ENCODE measurements at regions not wholly inside any gene's neighbourhood (a gene's known extent, or its start where the extent isn't known, plus 50 kb on each side); places are given as distances from the start of the nearest gene placed in this dataset.

- H3K23ac ChIP-seq (ENCODE audit: low read depth, low read length, poor library complexity): no peak overlapping the region
- peaks cover 0 to 4% of the 10 kb centered on the region in 2 donors for H3K4me1 ChIP-seq (ENCODE audit: control insufficient read depth in 2 of 2, insufficient read depth in 1 of 2, low read depth in 1 of 2, low read length in 2 of 2)
- H3K4ac ChIP-seq (ENCODE audit: low read length): no peak overlapping the region
- H3K79me1 ChIP-seq (ENCODE audit: low read depth, low read length): no peaks in the 10 kb centered on the region
- H2AK5ac ChIP-seq (ENCODE audit: low read depth, low read length): no peak overlapping the region
- H2BK12ac ChIP-seq (ENCODE audit: low read length): no peak overlapping the region
- no peak overlapping the region for H2BK5ac ChIP-seq (ENCODE audit: low read length)
- no peak overlapping the region for H3K14ac ChIP-seq (ENCODE audit: low read length)
- no peak overlapping the region for H3K18ac ChIP-seq (ENCODE audit: low read length)
- no peak overlapping the region for H2AFZ ChIP-seq (ENCODE audit: low read length)
- no peak overlapping the region for H2BK15ac ChIP-seq (ENCODE audit: low read length)
- H3K27ac ChIP-seq (replicated peaks; ENCODE audit: low read length): no peak overlapping the region
- no peak overlapping the region for H3K4me2 ChIP-seq (ENCODE audit: insufficient read depth, low read length, poor library complexity, severe bottlenecking)
- no peak overlapping the region for H3K9ac ChIP-seq (ENCODE audit: low read depth, low read length, poor library complexity)
- H3K9me3 ChIP-seq (replicated peaks in 1 of 2; ENCODE audit: control insufficient read depth in 2 of 2, insufficient read depth in 1 of 2, low read depth in 1 of 2, low read length in 2 of 2): no peaks in the 10 kb centered on the region
- no CpG with 5 or more reads among the region's 2 CpGs for WGBS, 2 donors (ENCODE audit: extremely low coverage in 2 of 2, insufficient read length in 2 of 2, insufficient replicate concordance in 1 of 2)
- no peak overlapping the region for H4K8ac ChIP-seq (ENCODE audit: low read depth, low read length)
- no peak overlapping the region for H3K4me3 ChIP-seq (ENCODE audit: low read length in 2 of 2)
- no peak overlapping the region for H4K91ac ChIP-seq (ENCODE audit: low read depth, low read length, poor library complexity)
- DNase-seq (ENCODE audit: low spot score): no peak
- no peak overlapping the region for H2BK120ac ChIP-seq (ENCODE audit: low read depth, low read length)
- H3K36me3 ChIP-seq (replicated peaks in 1 of 2; ENCODE audit: control insufficient read depth in 2 of 2, insufficient read depth in 2 of 2, low read length in 2 of 2): no peaks in the 10 kb centered on the region
- H3K27me3 ChIP-seq (ENCODE audit: control insufficient read depth in 3 of 3, insufficient read depth in 3 of 3, low read depth in 1 of 3, low read length in 3 of 3): peaks cover 0 to 14% (median 0%) of the 10 kb centered on the region in 3 experiments
These were observed 354.4 kb upstream of the PROK2 start for GRCh38 chr3:72139316-72139715.

DNA sequence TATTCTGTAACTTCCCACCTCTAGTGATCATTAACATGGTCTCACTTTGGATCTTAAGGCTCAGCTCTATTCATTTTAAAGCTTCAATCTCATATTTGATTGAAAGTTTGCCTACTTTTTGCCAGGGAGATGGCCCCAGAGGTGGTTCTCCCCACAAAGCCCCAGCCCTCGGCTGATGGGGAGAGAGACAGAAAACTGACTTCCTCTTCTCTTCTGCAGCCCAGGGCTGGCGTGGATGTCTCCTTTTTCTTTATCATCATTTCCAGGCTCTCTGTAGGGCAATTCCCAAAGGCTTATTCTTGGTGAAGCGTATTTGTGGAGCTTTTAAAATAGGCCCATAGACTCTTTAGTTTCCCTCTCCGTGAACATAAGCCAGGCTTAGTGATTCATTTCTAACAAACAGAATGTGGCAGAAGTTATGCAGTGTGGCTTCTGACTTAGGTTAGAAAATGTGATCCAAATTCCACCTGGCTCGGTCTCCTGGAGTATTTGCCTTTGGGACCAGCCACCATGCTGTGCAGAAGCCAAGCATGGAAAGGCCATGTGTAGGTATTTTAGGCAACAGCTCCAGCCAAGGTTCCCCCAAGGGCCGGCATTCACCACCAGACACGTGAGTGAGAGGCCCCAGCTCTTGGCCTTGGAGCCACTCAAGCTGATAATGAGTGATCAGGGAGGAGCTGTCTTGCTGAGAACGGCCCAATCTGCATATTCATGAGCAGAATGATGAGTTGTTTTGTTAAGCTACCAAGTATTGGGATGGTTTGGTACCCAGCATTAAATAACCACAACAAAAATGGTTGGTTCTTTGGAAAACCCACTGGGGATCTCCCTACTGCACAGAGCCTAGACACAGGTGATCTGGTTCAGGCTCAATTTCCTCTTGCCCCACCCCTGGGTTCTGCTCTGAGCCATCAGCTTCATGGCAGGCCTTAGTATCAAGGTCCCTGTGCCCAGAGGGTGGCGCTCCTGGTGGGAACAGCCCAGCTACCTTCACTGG is 353.2 kb upstream of the PROK2 start:
- Histone ChIP-seq H3K27me3 (ENCODE audit: control insufficient read depth in 3 of 3, insufficient read depth in 3 of 3, low read depth in 1 of 3, low read length in 3 of 3) (peaks cover 0 to 18% (median 0%) of the 10 kb centered on the region in 3 experiments), H3K9me3 (replicated peaks in 1 of 2; ENCODE audit: control insufficient read depth in 2 of 2, insufficient read depth in 1 of 2, low read depth in 1 of 2, low read length in 2 of 2) (no peaks in the 10 kb centered on the region), H2BK5ac (ENCODE audit: low read length) (no peak overlapping the region), H3K27ac (replicated peaks; ENCODE audit: low read length) (no peak overlapping the region), H3K4me1 (ENCODE audit: control insufficient read depth in 2 of 2, insufficient read depth in 1 of 2, low read depth in 1 of 2, low read length in 2 of 2) (peaks cover 0 to 4% of the 10 kb centered on the region in 2 donors), H3K14ac (ENCODE audit: low read length) (no peak overlapping the region), H2BK120ac (ENCODE audit: low read depth, low read length) (no peak overlapping the region), H3K79me1 (ENCODE audit: low read depth, low read length) (no peaks in the 10 kb centered on the region), H3K9ac (ENCODE audit: low read depth, low read length, poor library complexity) (no peak overlapping the region), H3K18ac (ENCODE audit: low read length) (no peak overlapping the region), H2BK15ac (ENCODE audit: low read length) (no peak overlapping the region), H3K4me3 (ENCODE audit: low read length in 2 of 2) (no peak overlapping the region), H3K23ac (ENCODE audit: low read depth, low read length, poor library complexity) (no peak overlapping the region), H2BK12ac (ENCODE audit: low read length) (no peak overlapping the region), H3K4ac (ENCODE audit: low read length) (no peak overlapping the region), H2AFZ (ENCODE audit: low read length) (no peak overlapping the region), H4K91ac (ENCODE audit: low read depth, low read length, poor library complexity) (no peak overlapping the region), H3K4me2 (ENCODE audit: insufficient read depth, low read length, poor library complexity, severe bottlenecking) (no peak overlapping the region), H4K8ac (ENCODE audit: low read depth, low read length) (no peak overlapping the region), H2AK5ac (ENCODE audit: low read depth, low read length) (no peak overlapping the region), H3K36me3 (replicated peaks in 1 of 2; ENCODE audit: control insufficient read depth in 2 of 2, insufficient read depth in 2 of 2, low read length in 2 of 2) (no peaks in the 10 kb centered on the region)
- no peak for DNase-seq (ENCODE audit: low spot score)
- WGBS, 2 donors (ENCODE audit: extremely low coverage in 2 of 2, insufficient read length in 2 of 2, insufficient replicate concordance in 1 of 2): no CpG with 5 or more reads among the region's 9 CpGs

- Histone ChIP-seq H3K79me1 (ENCODE audit: low read depth, low read length) (no peaks in the 10 kb centered on the region), H2BK5ac (ENCODE audit: low read length) (no peak overlapping the region), H2BK120ac (ENCODE audit: low read depth, low read length) (no peak overlapping the region), H2BK12ac (ENCODE audit: low read length) (no peak overlapping the region), H2AK5ac (ENCODE audit: low read depth, low read length) (no peak overlapping the region), H3K23ac (ENCODE audit: low read depth, low read length, poor library complexity) (no peak overlapping the region), H3K4me2 (ENCODE audit: insufficient read depth, low read length, poor library complexity, severe bottlenecking) (no peak overlapping the region), H3K27me3 (ENCODE audit: control insufficient read depth in 3 of 3, insufficient read depth in 3 of 3, low read depth in 1 of 3, low read length in 3 of 3) (peaks cover 0 to 18% (median 0%) of the 10 kb centered on the region in 3 experiments), H3K27ac (replicated peaks; ENCODE audit: low read length) (no peak overlapping the region), H3K14ac (ENCODE audit: low read length) (no peak overlapping the region), H3K4me3 (ENCODE audit: low read length in 2 of 2) (no peak overlapping the region), H3K9me3 (replicated peaks in 1 of 2; ENCODE audit: control insufficient read depth in 2 of 2, insufficient read depth in 1 of 2, low read depth in 1 of 2, low read length in 2 of 2) (no peaks in the 10 kb centered on the region), H3K4me1 (ENCODE audit: control insufficient read depth in 2 of 2, insufficient read depth in 1 of 2, low read depth in 1 of 2, low read length in 2 of 2) (peaks cover 0 to 6% of the 10 kb centered on the region in 2 donors), H3K36me3 (replicated peaks in 1 of 2; ENCODE audit: control insufficient read depth in 2 of 2, insufficient read depth in 2 of 2, low read length in 2 of 2) (no peaks in the 10 kb centered on the region), H3K18ac (ENCODE audit: low read length) (no peak overlapping the region), H2AFZ (ENCODE audit: low read length) (no peak overlapping the region), H2BK15ac (ENCODE audit: low read length) (no peak overlapping the region), H4K8ac (ENCODE audit: low read depth, low read length) (no peak overlapping the region), H3K9ac (ENCODE audit: low read depth, low read length, poor library complexity) (no peak overlapping the region), H4K91ac (ENCODE audit: low read depth, low read length, poor library complexity) (no peak overlapping the region), H3K4ac (ENCODE audit: low read length) (no peak overlapping the region)
- DNase-seq (ENCODE audit: low spot score): no peak
- no CpG with 5 or more reads among the region's 5 CpGs for WGBS, 2 donors (ENCODE audit: extremely low coverage in 2 of 2, insufficient read length in 2 of 2, insufficient replicate concordance in 1 of 2)
These were observed 350.7 kb upstream of the PROK2 start for GRCh38 chr3:72135636-72136035.

DNA sequence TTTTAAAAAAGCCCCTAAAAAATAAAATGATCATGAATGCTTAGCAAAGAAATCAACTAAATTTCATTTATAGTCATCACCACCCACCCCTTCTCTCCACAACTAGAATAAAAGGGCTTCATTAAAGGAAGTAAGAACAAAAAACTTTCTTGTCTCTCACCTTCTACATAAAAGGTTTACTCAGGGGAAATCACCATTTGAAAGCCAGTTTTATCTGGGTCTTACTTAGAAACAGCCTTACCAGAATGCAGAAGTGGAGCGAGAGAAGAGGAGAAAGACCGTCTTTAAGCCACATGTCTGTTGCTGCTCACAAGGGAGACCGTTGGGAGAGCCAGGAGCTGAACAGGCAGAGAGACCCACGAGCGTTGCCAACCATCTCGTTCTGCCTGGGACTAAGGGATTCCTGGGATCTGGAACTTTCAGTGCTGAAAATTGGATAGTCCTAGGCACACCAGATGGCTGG is 350.1 kb upstream of the PROK2 start:
- no peak overlapping the region for H2BK12ac ChIP-seq (ENCODE audit: low read length)
- no peak overlapping the region for H2AK5ac ChIP-seq (ENCODE audit: low read depth, low read length)
- peaks cover 0 to 6% of the 10 kb centered on the region in 2 donors for H3K4me1 ChIP-seq (ENCODE audit: control insufficient read depth in 2 of 2, insufficient read depth in 1 of 2, low read depth in 1 of 2, low read length in 2 of 2)
- H3K18ac ChIP-seq (ENCODE audit: low read length): no peak overlapping the region
- no peak overlapping the region for H2BK5ac ChIP-seq (ENCODE audit: low read length)
- H3K9me3 ChIP-seq (replicated peaks in 1 of 2; ENCODE audit: control insufficient read depth in 2 of 2, insufficient read depth in 1 of 2, low read depth in 1 of 2, low read length in 2 of 2): no peaks in the 10 kb centered on the region
- H3K23ac ChIP-seq (ENCODE audit: low read depth, low read length, poor library complexity): no peak overlapping the region
- no CpG with 5 or more reads among the region's 6 CpGs for WGBS, 2 donors (ENCODE audit: extremely low coverage in 2 of 2, insufficient read length in 2 of 2, insufficient replicate concordance in 1 of 2)
- no peak overlapping the region for H4K91ac ChIP-seq (ENCODE audit: low read depth, low read length, poor library complexity)
- no peaks in the 10 kb centered on the region for H3K36me3 ChIP-seq (replicated peaks in 1 of 2; ENCODE audit: control insufficient read depth in 2 of 2, insufficient read depth in 2 of 2, low read length in 2 of 2)
- no peak overlapping the region for H4K8ac ChIP-seq (ENCODE audit: low read depth, low read length)
- H3K27ac ChIP-seq (replicated peaks; ENCODE audit: low read length): no peak overlapping the region
- no peak overlapping the region for H3K14ac ChIP-seq (ENCODE audit: low read length)
- no peak overlapping the region for H2BK120ac ChIP-seq (ENCODE audit: low read depth, low read length)
- DNase-seq (ENCODE audit: low spot score): no peak
- peaks cover 0 to 18% (median 0%) of the 10 kb centered on the region in 3 experiments for H3K27me3 ChIP-seq (ENCODE audit: control insufficient read depth in 3 of 3, insufficient read depth in 3 of 3, low read depth in 1 of 3, low read length in 3 of 3)
- no peak overlapping the region for H2BK15ac ChIP-seq (ENCODE audit: low read length)
- no peak overlapping the region for H2AFZ ChIP-seq (ENCODE audit: low read length)
- no peak overlapping the region for H3K4ac ChIP-seq (ENCODE audit: low read length)
- no peak overlapping the region for H3K4me2 ChIP-seq (ENCODE audit: insufficient read depth, low read length, poor library complexity, severe bottlenecking)
- H3K4me3 ChIP-seq (ENCODE audit: low read length in 2 of 2): no peak overlapping the region
- no peak overlapping the region for H3K9ac ChIP-seq (ENCODE audit: low read depth, low read length, poor library complexity)
- H3K79me1 ChIP-seq (ENCODE audit: low read depth, low read length): no peaks in the 10 kb centered on the region

Measured in neuronal stem cell (in vitro differentiated cells).